HG03175 (cell line): ENCODE measurements at regions not wholly inside any gene's neighbourhood (a gene's known extent, or its start where the extent isn't known, plus 50 kb on each side); places are given as distances from the start of the nearest gene placed in this dataset.
"Not testable (repeated sequence)": the region's sequence is repeated elsewhere in the genome, so short reads cannot be mapped to it uniquely, and the experiment has no call there.

ENCODE experiments used
- ATAC-seq: cut with Tn5 transposase; IDR thresholded peaks from one replicate; pipeline ENCODE4 v1.9.1; 2021; ENCODE audit warnings: mild to moderate bottlenecking, moderate library complexity; ENCODE audit not compliant: unreplicated experiment

DNA sequence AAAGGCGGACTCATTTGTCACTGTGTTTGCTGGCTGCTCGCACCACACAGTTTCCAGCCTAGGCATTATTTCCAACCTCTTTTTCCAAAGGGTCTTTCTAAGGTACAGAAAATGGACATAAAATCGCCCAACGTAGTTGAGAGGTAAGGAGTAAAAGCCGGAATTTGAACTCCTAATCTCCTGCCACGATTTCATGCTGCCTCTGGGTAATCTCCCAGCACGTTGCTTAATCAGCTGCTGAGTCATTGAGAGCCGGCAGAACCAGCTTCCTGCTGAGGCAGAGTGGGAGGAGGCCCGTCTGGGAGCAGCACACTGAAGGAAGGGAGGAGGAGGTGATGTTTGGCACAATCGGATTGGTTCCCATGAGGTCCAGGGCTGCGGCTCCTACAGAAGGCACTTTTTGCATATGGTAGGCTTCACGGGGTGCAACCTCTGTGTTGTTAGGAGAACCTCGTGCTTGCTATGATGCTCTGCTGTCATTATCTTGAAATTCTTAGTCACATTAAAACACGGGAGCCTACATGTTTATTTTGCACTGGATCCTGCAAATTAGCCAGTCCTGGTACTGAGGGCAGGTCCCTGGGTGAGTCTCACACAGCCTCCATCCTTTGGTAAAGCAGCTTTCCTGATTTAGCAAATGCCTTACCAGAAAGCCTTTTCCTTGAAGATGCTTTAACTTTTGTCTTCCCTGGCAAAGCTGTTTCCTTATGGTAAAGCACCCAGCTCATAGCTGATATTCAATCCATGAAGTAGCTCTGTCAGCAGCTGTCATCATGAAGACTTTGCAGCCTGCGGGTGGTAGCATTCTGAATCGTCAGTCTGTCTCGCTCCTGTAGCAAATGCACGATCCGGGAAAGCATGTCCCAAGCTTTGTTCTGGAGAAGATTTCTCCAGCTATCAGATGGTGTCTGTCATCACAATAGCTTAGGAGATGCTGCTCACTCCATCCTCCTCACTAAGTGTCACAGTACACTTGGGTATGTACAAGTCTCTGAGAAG, 191.6 kb upstream of the MSX2 start:
- no peak for ATAC-seq

DNA sequence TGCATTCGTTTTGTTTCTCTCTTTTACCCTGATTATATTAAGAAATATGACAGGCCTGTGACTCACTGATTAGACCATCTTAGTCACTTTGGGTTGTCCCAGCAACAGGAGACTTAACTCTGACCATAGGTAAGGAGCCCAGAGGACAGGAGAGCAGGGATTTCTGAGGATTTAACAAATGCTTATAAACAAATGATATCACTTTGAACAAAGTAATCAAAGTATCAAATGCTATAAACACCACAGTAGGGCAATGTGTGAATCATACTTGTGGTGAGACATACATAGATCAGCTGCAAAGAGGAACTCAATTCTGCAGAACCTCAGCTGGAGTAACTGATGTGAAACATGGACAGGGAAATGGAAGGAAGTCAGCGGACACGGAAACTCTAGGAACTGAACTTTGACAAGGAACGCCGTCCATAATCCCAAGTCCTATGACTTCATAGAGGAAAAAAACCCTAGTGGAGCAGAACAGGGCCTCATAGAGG, 190.6 kb upstream of the MSX2 start:
- no peak for ATAC-seq

DNA sequence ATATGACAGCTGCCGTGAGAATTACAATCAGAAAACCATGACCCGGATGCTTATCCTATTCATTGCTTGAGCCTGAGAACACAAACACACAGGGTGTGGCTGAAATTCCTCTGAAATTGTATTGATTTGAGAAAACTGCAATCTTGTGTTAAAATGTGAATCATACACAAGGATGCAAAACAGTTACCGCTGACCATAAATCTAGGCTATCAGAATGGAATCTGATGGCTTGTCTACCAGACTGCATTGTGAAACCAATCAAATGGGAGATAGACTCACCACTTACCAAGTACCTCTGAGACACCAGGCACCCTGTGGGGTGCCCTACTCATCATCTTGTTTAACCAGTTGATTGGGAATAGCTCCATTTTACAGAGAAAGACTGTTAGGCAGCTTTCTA, 188.7 kb upstream of the MSX2 start:
- no peak for ATAC-seq

DNA sequence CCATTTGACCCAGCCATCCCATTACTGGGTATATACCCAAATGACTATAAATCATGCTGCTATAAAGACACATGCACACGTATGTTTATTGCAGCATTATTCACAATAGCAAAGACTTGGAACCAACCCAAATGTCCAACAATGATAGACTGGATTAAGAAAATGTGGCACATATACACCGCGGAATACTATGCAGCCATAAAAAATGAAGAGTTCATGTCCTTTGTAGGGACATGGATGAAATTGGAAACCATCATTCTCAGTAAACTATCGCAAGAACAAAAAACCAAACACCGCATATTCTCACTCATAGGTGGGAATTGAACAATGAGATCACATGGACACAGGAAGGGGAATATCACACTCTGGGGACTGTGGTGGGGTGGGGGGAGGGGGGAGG, 184.6 kb upstream of the MSX2 start:
- ATAC-seq = not testable (repeated sequence)

DNA sequence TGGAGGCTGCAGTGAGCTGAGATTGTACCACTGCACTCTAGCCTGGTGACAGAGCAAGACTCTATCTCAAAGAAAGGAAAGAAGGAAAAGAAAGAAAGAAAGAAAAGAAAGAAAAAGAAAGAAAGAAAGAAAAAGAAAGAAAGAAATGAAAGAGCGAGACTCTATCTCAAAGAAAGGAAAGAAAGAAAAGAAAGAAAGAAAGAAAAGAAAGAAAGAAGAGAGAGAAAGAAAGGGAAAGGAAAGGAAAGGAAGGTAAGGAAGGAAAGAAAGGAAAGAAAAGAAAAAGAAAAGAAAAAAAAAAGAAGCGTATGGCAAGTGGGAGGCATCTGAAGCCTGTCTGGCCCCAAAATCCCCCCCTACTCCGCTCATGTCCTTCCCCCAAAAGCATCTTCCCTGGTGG, 182.3 kb upstream of the MSX2 start:
- ATAC-seq = no peak

DNA sequence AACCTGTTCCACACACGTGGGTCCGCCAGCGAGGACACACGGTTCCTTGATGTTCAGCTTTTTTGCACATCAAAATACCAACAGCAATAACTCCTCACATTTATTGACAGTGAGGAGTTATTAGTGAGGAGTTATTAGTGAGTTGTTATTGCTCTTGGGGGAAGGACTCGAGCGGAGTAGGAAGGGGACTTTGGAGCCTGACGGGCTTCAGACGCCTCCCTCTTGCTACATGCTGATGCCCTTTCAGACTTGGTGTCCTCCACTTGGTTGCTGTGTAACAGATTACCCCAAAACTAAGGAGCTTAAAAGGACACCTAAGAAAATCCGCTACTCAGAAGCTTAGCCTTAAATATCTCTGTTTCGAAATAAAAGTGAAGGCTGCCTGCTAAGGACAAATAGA, 181.9 kb upstream of the MSX2 start:
- ATAC-seq = no peak

DNA sequence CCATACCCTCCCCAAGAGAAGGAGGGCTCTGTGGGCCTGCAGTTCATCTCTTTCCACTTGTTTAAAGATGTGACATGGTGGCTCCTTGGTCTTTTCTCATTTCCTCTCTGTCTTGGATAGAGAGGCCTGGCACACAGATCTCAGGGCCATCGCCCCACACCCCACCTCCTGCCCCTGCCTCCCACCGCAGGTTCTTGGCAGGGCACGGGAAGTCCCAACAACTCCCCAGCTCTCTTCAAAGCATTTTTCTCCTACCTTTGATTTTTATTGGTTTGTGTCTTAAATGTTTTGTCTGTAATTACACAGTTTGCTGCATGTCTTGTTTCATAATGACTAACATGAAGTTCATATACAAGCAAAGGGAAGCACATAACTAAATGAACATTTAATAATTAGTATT, 178.5 kb upstream of the MSX2 start:
- ATAC-seq = no peak

DNA sequence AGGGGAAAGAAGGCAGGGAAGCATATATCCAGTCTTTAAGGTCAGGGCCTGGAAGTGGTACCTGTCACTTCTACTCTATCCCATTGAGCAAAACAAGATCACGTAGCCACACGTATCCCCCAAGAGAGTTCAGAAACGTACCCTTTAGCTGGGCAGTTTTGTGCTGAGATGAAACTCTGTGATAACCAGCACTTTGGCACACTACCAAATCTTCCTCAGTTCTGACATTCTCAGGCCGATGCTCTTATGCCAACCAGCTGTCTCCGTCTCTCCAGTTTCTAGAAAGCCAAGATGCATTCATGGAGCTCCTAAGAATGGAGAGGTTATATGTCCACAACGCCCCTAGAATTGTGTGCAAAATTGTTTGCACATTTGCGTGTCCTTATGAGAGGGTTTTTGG, 176.6 kb upstream of the MSX2 start:
- no peak for ATAC-seq

DNA sequence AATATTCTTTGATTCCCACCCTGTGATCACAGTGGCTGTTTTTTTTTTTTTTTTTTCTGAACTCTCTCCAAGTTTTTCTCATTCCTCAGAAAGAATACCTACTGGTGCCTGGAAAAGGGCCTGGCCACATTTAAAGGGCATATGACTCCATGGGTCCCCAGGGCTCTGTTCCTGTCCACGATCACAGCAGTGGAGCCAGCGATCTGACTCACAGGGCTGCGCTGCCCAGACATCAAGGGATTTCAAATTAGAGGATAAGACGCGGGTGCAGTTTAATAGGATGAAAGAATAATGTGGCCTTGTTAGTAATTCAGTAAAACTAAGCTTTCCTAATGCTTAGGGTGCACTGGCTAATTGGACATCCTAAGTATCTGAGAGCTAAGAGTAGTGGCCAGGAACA, 175.1 kb upstream of the MSX2 start:
- no peak for ATAC-seq

DNA sequence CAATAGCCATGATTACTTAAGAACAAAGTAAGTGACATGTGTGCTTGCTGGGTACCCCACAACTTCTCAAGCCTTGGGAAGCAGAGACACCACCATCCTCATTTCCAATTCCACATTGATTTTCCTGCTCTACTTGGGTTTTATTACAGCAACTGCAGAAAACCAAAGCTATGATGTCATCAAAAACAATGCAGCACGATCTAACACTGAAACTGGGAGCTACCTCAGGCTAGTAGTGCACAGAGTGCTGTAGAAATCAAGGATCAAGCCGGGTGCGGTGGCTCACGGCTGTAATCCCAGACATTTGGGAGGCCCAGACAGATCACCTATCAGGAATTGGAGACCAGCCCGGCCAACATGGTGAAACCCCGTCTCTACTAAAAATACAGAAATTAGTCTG, 174.4 kb upstream of the MSX2 start:
- ATAC-seq = no peak

DNA sequence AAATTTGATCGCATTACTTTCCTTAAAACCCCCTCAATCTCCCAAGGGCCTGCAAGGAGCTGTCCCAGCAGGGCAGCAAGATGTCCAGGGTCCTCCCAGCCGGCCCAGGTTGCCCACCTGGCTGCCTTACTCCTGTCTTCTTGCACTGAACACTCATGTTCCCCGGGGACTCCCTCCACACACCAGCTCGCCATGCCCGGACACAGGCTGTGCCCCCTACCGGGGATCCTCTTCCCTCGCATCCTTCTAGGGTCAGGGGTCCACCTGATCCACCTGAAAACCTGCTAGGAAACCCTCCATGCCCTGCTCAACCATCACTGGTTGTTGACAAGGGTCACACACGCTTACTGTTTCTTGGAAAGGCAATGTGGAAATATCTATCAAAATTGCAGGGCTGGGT, 172.0 kb upstream of the MSX2 start:
- ATAC-seq = no peak

DNA sequence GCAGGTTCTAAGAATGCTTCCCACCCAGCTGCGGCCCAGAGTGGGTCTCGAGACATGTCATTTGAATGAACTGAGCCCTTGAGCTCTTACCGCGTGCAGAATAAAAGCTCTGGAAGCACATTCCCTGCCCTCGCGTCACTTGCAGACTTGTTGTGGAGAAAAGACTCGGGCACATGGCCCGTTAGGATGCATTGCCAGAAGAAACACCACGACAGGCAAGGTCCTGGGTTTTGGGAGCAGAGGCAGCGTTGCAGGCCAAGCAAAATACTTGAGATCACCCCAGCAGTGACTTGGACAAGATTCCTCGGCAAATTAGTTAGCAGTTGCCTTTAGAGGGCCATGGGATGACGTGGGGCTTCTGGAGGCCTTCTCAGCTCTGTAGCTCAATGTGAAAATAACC, 170.8 kb upstream of the MSX2 start:
- no peak for ATAC-seq

DNA sequence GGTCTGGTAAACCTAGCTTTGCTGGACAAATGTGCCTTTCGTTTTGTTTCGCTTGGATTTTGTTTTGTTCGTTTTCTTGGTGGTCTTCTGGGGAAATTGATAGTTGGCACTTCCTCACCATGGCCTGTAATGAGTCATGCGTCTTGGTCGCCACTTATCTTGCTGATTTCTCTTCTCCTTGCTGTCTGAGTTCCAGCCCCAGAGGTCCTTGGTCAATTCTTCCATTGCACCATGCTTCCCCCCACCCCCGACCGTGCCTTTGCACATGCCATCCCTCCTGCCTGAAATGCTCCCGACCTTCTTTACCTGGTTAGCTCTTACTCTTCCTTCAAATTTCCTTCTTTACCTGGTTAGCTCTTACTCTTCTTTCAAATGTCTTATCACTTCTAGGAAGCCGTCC, 168.7 kb upstream of the MSX2 start:
- no peak for ATAC-seq

DNA sequence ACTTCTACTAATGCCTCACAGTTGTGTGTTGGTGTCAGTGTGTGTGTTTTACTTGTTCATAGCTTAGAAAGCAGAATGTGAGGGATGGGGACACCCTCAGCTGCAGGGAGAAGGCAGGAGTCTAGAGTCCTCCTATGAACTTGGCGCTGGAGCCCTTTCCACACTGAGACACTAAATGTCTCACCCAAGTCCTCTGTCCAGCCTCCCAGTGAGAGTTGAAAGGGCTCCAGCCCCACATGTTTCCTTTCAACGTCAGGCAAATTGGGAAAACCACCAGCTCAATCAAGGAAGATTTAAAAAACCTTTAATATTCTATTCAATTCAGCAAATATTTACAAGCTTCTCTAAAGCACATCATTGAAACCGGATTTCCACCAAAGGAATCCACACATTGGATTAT, 167.6 kb upstream of the MSX2 start:
- no peak for ATAC-seq

DNA sequence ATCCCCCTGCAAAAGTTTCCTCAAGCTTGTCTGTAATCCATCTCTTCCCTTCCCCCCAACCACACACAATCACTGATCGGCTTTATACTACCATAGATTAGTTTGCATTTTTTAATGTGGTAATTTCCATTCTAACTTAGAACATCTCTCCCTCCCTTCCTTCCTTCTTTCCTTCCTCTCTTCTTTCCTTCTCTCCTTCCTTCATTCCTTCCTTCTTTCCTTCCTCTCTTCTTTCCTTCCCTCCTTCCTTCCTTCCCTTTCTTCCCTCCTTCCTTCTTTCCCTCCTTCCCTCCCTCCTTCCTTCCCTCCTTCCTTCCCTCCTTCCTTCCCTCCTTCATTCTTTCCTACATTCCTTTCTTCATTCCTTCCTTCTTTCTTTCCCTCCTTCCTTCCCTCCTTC, 166.2 kb upstream of the MSX2 start:
- ATAC-seq = no peak

DNA sequence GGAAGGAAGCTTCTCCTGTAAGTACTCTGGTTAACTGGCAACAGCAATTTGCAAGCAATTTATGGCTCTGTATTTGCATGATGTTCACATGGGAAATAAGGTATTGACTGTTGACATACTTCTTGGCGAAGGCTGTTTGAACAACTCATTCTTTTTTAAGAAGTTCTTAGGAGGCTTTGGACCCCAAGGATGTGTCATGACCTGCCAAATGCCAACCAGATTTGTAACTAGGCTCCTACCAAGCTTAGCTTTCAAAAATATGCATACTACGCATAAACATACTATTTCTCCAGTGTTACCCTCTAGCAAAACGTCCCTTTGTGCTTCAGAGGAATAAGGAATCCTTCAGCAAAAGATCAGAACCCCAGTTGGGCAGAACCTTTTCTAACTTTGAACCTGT, 165.2 kb upstream of the MSX2 start:
- ATAC-seq = no peak

DNA sequence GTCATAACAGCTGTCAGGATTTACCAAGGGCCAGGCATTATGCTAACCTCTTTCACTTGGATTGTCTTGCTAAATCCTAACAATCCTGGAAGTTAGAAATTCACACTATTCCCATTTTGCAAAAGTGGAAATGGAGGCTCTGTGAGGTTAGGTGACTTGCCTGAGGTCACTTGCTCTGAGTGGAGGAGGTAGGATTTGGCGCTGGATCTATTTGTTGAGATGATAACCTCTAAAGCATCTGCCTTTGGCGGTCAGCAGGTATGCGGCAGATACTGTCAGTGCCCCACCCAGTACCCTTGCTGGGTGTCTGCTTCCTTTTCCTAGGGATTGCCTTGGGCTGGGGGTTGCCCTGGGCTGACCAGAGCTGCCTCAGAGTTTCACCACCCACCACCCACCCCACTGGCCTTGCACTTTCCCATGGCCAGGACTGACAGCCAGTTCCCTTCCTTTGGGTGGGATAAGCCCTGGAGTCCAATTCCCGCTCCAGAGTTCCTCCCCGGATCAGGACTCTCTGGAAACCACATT, 164.8 kb upstream of the MSX2 start:
- ATAC-seq = no peak

DNA sequence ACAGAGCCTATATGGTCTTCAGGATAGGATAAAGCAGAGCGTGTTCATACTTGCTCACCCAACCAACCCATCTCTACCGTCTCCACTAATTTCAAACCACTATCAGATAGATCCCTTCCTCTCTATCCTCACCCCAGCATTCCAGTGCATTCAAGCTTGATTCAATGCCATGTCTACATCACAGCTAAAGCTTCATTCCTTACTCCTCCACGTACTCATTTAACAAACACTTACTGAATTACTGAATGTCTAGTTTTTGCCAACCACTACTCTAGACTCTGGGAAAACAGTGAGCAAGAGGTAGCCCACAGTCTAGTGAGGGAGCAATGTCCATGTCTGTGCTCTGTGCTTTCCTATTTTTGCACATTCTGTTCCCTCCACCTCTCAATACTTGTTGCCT, 163.5 kb upstream of the MSX2 start:
- ATAC-seq = no peak

DNA sequence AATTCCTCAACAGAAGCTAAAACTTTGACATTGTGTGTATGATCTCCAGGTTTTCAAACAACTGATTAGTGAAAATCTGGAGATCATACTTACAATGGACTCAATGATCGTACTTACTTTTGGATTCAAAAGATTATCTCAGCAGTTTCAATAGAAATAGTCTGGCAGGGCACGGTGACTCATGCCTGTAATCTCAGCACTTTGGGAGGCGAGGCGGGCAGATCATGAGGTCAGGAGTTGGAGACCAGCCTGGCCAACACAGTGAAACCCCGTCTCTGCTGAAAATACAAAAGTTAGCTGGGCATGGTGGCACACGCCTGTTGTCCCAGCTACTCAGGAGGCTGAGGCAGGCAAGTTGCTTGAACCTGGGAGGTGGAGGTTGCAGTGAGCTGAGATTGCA, 161.3 kb upstream of the MSX2 start:
- ATAC-seq = not testable (repeated sequence)

DNA sequence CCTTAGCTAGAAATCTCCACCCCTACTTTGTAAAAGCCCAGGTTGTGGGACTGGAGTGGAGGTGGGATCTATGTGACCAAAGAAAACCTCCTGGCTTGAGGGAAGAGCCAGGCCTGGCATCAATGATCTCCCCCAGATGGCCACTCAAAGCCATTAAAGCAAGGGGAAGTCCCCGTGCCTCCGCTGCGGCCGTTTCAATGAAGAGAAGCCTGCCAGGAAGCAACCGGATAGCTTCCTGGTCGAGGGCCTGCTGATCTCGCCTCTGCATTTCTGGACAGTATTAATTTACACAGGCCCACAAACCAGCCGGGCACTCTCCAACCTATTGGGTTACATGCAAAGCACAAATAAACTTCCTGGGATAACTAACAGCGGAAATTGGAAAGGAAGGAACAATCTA, 160.5 kb upstream of the MSX2 start:
- no peak for ATAC-seq

DNA sequence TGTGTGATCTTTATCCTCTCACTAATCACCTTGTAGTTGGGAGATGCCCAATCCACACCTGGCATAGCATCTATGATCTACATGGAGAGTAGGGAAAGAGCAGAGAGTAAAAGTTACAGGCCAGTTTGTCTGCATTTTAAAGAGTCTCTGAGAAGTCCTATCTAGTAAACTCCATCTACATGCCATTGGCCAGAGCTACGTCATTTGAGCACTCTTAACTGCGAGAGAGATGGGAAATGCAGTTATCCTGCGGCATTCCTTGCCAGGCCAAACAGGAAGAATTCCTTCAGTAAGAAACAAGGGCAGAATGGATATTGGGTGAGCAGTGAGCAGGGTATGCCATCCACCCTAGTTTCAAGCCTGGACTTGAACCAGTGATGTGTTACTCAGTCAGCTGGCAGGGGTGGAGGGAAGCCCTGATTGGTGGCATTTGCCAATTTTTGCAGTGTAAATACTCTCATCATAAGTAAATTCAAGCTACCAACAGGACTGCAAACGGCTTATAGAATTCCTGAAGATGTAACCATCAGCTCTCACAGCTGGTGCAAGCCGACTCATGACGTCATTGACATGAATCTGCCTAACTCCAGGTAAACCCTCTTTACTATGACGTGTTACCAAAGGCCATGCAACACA, 156.8 kb upstream of the MSX2 start:
- ATAC-seq = no peak

DNA sequence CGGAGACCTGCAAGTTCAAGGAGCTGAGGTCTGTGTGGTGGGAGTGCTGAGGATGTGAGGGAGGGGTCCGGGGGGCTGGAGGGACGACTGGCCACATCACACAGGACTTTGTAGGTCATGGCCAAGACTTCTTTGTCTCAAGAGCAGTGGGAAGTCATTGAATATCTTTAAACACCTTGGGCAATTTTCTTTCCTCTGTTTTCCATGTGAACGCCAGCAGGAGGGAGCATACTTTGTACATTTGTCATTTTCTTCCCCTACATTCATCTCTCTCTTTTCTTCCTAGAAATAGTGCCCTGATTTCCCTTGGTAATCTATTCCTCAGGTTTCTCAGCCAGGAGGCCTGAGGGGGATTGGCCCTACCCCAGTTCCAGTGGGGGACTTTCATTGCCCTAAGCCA, 153.7 kb upstream of the MSX2 start:
- ATAC-seq = no peak
